ENCODE measurements at regions not wholly inside any gene's neighbourhood (a gene's known extent, or its start where the extent isn't known, plus 50 kb on each side); places are given as distances from the start of the nearest gene placed in this dataset.

DNA sequence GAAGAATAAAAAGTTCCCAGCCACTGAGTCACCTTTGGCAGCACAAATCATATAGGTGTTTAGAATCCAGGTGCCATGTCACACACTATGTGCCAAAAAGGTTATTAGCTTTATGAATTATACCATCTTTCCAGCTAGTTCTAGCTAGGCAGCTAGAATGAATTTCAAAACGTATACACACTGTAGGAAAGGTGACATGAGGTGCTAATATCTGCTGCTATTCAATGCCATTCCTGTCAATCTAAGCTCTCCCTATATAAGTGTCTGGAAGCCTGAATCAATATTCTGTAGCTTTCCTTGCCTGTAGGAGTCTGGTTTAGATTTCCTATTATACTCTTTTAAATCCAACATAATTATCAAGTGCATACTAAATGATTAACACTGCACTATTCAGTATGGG lies 868.6 kb downstream of the GATA3 start:
- no peak for DNase-seq

DNA sequence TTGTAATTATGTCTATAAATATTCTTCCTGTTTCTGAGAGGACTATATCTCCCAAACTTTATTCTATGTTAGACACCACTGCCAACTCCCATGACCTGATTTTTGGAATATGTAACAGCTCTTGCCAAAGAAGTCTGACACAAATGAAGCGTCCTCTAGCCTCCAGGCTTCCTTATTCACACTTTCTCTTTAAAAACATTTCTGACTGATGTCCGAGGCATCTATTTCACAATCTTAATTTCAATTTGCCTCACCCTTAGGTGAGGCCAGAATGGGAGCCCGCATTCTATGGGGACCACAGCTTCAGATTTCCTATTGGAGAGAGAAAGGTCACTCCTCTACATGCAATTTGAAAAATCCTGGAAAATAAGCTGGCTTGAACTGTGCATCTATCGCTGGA lies 873.2 kb downstream of the GATA3 start:
- DNase-seq = no peak

DNA sequence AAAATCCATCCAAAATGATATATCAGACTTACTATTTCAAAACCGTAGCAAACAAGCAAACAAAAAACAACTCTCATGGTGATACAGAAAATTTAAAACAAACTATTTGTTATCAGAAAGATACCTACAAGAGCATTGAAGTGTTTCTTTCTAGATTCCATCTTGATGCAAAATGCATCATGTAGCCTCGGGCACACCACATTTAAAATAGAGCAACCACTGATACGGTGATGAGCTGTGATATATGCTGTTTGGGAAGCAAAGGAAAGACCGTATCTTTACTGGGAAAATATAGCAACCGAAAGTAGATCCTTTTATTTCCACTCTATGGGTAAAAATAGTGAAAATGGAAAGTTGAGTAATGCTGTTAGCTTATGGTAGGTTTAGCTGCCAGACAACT lies 892.0 kb downstream of the GATA3 start:
- DNase-seq = no peak

DNA sequence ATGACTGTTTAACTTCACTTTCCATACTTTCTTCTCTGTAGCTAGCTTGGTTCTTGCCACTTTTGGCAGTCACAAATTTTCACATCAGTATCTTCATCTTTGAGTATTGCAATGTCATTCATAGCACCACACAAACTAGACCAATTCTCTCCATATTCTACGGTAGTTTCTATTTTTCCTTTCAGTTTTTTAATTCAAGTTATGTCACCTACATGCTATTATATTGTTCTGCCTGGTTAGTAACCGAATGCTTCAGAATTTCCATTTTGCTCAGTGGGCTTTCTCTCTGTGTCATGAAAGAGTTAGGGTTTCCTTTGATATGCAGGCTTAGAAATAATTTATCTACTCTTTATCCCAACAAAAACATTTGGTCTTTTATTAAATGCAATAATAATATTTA lies 896.5 kb downstream of the GATA3 start:
- no peak for DNase-seq

DNA sequence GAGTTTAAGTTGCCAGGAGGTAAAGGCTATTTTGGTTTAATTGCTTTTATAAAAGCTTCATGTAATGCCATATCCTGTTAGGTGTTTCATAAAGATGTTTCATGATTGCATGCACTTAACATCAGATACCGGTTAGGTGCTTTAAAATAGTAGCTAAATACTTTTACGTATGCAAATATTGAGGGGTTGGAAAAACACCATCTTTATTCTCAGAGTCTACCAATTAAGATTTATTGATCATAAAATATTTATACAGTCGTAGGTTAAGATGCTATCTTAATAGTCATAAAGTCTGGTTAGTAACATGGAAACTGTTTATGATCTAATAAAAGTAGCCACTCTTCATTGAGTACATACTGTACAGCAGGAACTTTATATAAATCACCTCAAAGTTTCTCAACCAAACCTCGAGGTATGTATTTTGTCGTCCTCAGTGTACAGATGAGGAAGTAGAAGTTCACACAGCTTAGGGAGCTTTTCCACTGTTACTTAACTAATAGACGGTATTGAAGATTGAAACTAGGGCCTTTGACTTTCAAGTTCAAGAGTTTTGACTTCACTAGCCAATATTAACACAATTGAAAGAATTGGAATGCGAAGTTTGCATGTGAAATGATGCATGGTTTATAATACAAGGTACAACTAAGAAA lies 897.1 kb downstream of the GATA3 start:
- no peak for DNase-seq

DNA sequence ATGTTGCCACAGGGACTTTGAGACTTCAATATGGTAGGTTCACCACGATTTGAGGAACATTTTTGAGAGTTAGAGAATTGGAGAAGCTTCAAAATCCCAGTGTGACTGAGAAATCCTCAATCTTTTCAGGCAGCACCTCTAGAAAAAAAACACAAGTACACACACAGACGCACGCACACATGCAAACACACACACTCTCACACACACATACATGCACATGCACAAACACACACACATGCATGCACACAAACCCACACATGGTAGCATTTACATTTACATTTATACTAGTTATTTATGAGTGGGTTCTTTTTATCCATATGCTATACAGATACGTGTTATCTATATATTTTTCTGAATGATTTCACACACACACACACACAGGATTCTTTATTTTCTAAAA lies 901.9 kb downstream of the GATA3 start:
- no peak for DNase-seq

DNA sequence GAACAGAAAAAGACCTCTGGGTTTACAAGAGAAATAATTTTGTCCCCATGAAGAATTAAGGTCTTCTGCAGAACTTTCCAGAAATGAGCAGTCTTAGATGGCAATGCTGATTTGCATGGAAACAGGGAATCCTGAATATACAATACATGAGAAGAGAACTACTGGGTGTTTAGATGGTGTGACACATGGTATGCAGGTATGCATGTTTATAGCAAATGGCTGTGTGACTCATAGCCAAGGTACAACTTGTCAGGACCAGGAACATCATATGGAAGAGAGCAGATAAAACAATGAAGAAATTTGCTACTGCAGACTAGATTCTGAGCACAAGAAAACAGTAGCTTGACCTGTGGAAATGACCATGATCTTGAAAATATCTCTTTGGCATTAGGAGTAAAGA lies 907.8 kb downstream of the GATA3 start:
- no peak for DNase-seq

DNA sequence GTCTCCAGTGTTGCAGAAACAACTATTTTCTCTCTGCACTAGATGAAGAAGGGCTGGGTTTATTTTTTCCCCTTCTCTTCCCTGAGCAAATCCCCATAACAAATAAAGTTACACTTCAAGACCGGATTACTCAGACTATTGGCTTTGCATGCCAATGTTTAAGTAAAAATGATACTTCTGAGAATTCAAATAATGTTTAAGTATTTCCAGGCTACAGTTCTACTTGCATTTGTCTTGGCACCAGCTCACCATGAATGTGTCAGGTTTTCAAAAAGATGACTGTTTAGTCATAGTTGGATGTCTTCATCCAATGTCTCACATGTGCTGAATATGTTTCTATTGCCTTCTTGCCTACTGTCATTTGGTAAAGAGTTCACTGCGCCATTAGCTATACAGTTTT lies 912.6 kb downstream of the GATA3 start:
- DNase-seq = no peak

DNA sequence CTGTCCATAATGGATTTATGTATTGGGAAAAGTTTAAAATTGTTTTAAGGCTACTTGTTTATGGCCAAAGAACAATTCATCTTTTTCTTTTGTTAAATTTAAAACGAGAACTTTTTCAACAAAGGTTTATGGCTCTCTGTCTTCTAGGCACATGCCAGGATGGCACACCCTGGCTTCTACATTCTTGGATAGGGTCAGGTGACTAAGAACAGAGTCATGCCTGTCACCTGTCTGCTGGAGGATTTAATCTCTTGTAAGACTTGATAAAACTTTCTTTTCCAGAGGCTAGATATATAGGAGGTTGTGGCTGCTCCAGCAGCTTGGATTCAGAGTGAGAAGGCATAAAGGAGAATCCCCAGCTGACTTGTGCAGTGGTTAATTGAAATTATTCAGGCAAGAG lies 915.4 kb downstream of the GATA3 start:
- no peak for DNase-seq

DNA sequence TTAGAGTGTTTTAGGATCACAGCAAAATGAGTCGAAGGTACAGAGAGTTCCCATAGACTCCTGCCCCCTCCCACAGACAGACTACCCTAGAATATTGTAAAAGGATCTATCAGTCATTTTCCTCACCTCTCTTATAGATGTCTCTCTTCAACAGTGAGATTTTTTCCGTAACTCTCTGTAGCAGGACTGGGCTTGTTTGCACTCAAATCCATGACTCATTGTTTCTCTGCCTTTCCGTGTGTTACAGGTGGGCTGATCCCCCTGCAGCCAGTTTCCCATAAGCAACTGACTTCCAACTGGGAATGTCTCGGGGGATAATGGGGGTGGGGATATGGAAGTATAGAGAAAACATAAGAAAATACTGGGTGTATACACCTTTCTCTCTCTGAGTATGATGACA lies 921.0 kb downstream of the GATA3 start:
- no peak for DNase-seq

DNA sequence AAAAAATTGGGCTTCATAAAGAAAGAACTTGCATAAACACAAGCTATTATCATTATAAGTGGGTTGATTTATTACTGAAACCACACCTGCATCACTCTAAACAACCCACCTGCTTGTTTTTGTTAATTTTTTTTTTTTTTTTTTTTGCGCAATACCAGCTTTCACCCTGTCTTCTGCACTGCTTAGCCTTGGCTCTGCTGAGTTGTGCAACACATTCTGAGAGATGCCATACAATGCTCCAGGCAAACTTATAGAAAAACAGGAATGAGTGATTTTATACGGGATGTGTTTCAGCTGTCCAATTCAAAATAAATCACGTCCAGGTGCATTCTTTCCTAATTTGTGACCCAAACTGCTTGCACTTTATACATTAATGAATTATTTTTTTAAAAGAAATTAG lies 923.6 kb downstream of the GATA3 start:
- no peak for DNase-seq

DNA sequence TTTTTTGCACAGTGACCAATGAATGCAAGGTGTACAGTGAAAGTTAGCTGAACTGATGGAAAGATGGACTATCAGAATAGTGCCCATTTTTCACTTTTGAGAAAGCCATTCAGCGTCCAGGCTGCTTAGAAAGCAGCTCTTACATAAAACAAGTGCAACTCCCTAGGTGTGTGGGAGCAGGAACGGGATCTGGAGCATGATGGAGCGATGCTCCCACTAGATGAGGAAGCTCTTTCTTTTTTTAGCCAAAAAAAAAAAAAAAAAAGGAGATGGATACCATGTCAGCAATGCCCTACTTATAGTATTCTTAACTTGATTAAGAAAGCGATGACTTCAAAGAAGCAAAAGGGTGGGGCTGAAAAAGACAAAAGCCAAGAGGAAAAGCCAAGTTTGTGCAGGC lies 925.5 kb downstream of the GATA3 start:
- DNase-seq = no peak

DNA sequence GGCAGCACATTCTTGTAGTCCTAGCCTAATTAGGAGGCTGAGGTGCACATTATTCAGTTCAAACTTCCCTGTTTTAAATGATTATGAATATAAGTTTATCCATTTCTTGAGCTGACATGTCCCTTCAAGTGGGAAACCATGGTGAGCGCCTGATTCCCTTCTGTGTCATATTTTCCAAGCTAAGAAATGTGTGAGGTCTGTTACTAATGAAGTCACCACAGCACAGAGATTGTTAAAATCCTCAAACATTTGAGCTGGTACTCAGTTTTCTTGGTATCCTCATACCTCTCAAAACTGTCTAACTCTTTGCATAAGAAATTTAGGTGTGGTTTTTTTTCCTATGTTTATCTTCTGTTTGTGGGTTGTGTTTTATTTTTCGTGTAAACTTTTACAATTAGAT lies 926.8 kb downstream of the GATA3 start:
- DNase-seq = no peak

DNA sequence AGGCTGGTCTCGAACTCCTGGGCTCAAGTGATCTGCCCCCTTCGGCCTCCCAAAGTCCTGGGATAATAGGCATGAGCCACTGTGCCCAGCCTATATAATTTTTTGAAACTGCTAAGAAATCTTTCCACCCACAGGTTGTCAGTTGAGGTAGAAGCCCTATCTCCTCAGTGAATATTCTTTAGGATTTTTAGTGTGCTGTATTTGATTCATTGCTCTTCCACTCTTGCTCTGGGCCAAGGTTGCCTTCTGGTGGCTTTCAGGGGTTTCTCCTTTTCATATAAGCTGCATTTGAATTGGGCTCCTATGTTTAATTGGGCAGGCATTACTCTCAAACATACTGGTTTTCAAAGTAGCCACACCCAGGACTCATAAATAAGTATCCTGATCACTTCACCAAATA lies 931.2 kb downstream of the GATA3 start:
- no peak for DNase-seq

DNA sequence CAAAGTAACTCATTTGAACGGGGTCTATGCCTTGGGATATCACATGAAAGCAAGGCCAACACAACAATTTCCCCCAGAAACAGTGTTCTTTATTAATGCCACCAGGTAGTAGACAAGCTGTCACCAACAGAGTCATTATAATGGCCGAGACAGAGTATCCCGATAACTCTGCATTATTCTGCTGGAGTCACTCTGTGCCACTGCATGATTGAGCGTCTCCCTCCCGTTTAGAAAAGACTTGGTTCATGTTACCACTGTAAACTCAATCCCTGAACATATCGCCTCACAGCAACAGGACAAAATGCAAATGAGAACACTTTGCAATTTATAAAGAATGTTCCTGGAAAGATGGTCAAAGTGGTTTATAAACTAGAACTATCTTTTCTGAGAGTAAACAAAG lies 932.5 kb downstream of the GATA3 start:
- DNase-seq = no peak

DNA sequence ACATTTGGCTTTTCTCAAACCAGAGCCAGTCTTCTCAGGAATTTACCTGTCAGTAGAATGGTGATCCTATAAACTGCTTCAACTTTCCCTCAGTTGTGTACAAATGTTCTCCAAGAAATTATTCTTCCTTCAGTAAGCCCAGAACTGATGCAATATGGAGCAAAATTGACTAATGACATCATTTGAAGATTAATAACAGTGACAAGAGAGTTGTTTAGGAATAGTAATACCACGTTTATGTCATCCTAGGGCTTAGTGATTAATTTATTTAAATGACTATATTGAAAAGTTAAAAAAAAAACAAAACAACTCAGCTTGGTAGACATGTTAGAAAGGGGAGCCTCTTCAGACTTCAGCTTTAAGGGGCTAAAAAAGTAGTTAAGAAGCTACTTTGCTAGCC lies 933.2 kb downstream of the GATA3 start:
- DNase-seq = no peak

DNA sequence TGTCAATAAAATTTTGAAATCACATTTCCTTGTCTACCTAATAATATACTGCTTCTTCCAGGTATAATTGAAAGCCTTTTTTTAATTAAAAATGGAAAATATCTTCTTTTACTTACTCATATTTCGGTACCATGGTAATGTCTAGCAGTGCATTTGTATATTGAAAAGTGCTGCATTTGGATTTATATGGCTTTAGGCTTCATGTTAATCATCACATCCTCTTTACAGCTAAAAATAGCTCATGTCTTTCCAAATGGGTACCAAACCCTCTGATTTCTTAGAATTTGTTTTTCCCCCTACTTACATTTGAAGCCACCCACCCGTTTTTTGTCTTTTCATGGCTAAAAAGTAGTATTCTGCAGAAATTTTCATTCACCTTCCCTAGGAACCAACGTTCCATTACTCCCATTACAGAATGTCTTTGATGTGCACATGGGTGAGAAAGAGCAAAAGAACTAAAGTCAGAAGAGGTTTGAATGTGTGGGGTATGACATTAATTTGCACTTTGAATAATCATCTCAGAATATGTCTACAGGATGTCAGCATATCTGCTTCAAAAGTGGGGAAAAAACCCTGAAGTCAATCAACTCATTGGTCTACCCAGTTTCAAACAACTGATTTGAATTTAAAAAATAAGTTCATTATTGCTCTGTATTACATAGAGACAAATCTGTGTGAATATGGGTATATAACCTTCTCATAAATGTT lies 935.9 kb downstream of the GATA3 start:
- no peak for DNase-seq

DNA sequence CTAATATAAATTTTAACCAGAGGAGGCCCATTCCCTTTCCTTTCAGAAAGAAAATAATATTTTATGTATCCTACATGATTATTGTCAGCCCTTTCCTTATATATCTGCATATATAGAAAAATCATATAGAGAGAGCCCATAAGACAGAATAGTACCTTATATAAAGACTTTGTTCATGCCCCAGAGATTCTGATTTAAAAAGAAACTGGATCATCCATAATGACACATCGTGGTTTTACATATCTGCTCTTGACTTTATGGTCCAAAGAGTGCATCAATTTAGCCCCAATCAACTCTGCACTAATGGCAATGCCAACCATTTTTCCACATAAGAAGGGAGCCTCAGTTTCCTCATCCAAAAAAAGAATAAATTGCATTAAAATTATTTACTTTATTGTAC lies 937.5 kb downstream of the GATA3 start:
- no peak for DNase-seq

DNA sequence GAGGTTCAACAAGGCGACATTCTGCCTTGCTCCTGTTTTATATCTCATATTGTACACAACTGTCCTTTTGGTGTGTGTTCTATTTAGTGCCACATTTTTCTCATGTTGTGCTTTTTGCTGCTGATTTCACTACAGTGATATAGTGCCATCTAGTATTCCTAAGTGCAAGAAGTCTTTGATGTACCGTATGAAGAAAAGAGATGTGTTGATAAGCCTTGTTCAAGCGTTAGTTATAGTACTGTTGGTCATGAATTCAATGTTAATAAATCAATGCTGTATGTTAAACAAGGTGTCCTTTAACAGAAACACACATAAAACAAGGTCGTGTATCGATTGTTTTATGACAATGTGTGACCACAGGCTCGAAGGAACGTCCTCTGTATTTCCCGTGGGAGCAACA lies 939.4 kb downstream of the GATA3 start:
- no peak for DNase-seq

DNA sequence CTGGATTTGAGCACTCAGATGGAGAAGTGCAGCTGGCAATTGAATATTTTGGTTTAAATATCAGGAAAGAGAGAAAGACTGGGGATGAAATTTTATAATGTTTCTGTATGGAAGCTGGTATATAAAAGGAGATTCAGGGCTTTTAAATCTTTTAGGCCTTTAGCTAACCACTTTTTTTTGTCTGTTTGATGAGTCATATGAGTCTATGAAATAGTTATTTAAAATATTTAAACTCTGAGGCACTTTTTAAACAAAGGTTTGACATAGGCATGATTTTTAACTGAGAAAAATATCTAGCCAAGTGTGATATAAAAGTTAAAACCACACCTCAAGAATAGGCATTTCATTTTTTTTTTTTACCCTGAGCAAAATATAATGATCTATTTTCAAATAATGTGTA lies 944.3 kb downstream of the GATA3 start:
- no peak for DNase-seq

DNA sequence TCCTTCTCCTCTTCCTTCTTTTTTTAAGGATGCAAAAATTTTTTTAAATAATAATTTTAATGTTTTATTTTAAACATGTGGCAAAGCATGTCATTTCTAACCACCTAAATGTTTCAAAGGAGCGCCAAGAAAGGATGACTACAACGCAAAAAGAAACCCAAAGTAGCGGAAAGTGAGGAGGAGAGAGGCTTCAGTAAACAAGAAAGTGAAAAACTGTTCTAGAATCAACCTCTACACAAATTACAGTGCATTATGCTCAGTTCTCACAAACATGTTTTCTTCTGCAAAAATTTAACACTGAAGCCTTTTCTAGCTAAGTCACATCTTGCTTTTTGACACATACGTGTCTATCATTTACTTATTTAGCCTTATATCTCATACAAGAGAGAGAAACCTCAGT lies 948.6 kb downstream of the GATA3 start:
- no peak for DNase-seq

DNA sequence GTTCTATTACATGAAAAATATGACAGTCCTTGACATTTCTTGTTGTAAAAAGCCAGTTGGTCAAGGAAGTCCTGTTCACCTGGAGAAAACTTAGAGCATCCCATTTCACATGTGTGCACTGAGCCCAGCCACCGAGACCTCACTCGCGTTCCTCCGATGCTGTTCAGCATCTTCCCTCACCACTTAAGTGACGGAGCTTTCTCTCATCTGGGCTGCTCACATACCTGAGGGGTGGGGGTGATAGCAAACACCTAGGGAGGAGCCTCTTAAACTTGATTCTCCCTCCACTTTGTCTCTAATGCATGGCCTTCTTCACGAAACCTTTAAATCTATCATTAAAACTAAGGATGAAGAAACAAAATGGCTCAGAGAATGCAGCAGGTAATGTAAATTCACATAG lies 950.2 kb downstream of the GATA3 start:
- no peak for DNase-seq

DNA sequence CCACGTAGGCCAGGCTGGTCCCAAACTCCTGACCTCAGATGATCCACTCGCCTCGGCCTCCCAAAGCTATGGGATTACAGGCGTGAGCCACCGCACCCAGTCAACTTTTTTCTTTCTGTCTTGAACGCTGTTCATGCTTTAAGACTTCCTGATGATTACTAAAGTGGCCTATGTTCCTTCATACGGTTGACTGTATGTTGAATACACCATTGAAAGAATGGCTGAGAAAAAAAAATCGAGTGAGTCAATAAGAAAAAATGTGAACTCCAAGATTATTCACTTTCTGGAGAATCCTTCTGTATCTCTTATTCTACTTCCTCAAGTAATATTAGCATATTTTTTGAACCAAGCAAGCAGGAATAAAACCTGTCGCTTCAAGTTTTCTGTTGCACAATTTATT lies 955.0 kb downstream of the GATA3 start:
- no peak for DNase-seq

DNA sequence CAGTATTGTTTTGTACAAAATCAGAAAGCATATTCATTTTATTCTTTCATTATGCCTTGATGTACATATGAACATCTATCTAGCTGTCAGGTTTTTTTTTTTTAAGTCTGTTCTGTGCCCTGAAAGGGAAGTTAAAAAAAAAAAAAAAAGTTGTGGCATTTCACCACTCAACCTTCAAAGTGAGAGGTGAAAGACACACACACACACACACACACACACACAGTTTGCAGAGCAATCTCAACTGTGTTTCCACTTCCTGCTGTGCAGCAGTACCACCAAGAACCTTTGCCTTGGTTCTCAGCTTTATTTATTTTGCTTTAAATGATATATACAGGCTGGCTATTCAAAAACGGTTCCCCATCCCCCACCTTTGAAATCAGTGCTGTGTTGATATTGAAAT lies 955.6 kb downstream of the GATA3 start:
- no peak for DNase-seq

DNA sequence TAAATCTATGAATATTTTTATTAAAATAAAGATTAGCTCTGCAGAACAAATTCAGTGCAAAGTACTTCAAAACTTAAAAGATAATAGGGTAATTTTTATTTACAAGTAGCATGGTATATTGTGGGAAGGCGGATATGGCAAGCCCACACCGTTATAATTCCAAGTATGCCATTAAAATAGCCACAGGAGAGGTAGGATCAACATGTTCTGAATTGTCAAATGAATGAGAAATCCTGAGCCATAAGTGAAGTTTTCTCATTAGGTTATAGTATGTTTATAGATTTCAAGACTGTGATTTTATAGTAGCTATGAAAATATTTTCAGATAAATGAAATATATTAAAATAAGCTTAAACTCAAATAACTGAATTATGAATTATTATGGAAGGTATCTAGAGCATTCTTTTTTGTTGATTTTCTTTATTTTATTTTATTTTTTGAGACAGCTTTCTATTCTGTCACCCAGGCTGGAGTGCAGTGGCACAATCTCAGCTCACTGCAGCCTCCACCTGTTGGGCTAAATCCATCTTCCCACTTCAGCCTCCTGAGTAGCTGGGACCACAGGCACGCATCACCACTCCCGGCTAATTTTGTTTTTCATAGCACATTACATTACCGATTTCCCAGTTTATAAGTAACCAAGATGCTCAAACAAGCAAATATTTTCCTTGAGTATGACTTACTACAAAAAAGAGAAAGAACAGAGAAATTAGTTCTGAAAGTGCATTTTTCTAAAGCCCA lies 956.6 kb downstream of the GATA3 start:
- DNase-seq = no peak

Measured in NCI-H774 (cell line).